Glutamatergic neuron (in vitro differentiated cells): ENCODE measurements at regions not wholly inside any gene's neighbourhood (a gene's known extent, or its start where the extent isn't known, plus 50 kb on each side); places are given as distances from the start of the nearest gene placed in this dataset.

Experiments
- DNase-seq: peaks from one replicate; pipeline ENCODE4 v3.0.0; 2022
- H3K27ac Mint-ChIP-seq: one replicate; pipeline ENCODE4 v1.8.0; 2020; ENCODE audit warnings: mild to moderate bottlenecking, mixed read lengths, inconsistent platforms; ENCODE audit not compliant: unreplicated experiment
- H3K27me3 Mint-ChIP-seq: one replicate; pipeline ENCODE4 v1.8.0; 2020; ENCODE audit warnings: mild to moderate bottlenecking, moderate library complexity, mixed read lengths, inconsistent platforms; ENCODE audit not compliant: unreplicated experiment
- H3K36me3 Mint-ChIP-seq: one replicate; pipeline ENCODE4 v1.8.0; 2020; ENCODE audit warnings: mild to moderate bottlenecking, mixed read lengths, inconsistent platforms; ENCODE audit not compliant: unreplicated experiment
- H3K4me1 Mint-ChIP-seq: one replicate; pipeline ENCODE4 v1.8.0; 2020; ENCODE audit warnings: mild to moderate bottlenecking, low read depth, mixed read lengths, inconsistent platforms; ENCODE audit not compliant: unreplicated experiment
- H3K4me3 Mint-ChIP-seq: one replicate; pipeline ENCODE4 v1.8.0; 2020; ENCODE audit warnings: mild to moderate bottlenecking, mixed read lengths, inconsistent platforms; ENCODE audit not compliant: unreplicated experiment
- H3K9me3 Mint-ChIP-seq: one replicate; pipeline ENCODE4 v1.8.0; 2020; ENCODE audit warnings: mild to moderate bottlenecking, moderate library complexity, mixed read lengths, inconsistent platforms; ENCODE audit not compliant: unreplicated experiment
- TF ChIP-seq, protein P1 (sequence below): fragments of 200-600 bp; sonication (generic); IDR thresholded peaks from one replicate; pipeline ENCODE4 v1.5.0; 2021; ENCODE audit not compliant: partially characterized antibody, unreplicated experiment

DNA sequence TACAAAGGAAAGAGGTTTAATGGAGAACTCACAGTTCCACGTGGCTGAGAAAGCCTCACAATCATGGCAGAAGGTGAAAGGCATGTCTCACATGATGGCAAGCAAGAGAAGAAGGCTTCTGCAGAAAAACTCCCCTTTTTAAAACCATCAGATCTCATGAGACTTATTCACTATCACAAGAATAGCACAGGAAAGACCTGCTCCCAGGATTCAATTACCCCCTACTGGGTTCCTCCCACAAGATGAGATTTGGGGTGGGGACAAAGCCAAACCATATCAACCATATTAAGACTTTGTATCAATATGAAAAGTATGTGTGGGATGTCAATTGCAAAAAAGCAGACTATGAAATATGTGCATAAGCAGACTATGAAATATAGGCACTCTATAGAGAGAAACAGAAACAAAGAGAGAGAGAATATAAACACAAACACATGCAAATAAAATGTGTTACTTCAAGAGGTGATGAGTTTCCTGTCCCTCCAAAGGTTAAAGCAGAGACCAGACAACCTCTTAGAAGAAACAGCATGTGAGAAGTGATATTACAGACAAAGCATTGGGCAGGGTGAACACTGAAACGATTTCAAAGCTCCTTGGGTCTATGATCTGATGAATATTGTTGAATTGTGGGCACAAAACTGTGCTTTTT lies 151.2 kb upstream of the KRR1 start:
- no peaks in the 10 kb centered on the region for H3K36me3 Mint-ChIP-seq
- H3K9me3 Mint-ChIP-seq, result no peaks in the 10 kb centered on the region
- H3K4me3 Mint-ChIP-seq, result no peak overlapping the region
- DNase-seq, result no peak
- H3K4me1 Mint-ChIP-seq, result peaks cover 8% of the 10 kb centered on the region
- H3K27me3 Mint-ChIP-seq, result no peaks in the 10 kb centered on the region
- no peak overlapping the region for H3K27ac Mint-ChIP-seq
- TF ChIP-seq, protein P1, sequence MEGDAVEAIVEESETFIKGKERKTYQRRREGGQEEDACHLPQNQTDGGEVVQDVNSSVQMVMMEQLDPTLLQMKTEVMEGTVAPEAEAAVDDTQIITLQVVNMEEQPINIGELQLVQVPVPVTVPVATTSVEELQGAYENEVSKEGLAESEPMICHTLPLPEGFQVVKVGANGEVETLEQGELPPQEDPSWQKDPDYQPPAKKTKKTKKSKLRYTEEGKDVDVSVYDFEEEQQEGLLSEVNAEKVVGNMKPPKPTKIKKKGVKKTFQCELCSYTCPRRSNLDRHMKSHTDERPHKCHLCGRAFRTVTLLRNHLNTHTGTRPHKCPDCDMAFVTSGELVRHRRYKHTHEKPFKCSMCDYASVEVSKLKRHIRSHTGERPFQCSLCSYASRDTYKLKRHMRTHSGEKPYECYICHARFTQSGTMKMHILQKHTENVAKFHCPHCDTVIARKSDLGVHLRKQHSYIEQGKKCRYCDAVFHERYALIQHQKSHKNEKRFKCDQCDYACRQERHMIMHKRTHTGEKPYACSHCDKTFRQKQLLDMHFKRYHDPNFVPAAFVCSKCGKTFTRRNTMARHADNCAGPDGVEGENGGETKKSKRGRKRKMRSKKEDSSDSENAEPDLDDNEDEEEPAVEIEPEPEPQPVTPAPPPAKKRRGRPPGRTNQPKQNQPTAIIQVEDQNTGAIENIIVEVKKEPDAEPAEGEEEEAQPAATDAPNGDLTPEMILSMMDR, result no peak

DNA sequence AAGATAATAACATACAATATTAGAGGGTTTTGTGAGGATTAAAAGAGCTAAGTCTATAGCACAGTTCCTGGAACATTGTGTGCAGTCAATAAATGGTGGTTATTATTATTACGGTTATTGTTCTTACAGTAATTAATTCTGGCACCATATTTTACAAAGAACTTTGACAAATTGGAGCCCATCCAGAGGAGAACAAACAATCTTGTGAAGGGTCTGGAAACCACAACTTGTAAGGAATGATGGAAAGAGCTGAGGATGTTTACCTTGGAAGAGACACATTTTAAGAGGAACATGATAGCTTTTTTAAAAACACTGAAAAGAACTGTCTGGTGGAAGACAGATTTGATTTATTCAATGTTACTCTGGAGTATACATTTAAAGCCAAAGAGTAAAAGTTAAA lies 150.5 kb upstream of the KRR1 start:
- Mint-ChIP-seq H3K27me3 (no peaks in the 10 kb centered on the region), H3K27ac (no peak overlapping the region), H3K4me1 (peaks cover 4% of the 10 kb centered on the region), H3K4me3 (no peak overlapping the region), H3K36me3 (no peaks in the 10 kb centered on the region), H3K9me3 (no peaks in the 10 kb centered on the region)
- DNase-seq, result no peak
- TF ChIP-seq, protein P1, result no peak

DNA sequence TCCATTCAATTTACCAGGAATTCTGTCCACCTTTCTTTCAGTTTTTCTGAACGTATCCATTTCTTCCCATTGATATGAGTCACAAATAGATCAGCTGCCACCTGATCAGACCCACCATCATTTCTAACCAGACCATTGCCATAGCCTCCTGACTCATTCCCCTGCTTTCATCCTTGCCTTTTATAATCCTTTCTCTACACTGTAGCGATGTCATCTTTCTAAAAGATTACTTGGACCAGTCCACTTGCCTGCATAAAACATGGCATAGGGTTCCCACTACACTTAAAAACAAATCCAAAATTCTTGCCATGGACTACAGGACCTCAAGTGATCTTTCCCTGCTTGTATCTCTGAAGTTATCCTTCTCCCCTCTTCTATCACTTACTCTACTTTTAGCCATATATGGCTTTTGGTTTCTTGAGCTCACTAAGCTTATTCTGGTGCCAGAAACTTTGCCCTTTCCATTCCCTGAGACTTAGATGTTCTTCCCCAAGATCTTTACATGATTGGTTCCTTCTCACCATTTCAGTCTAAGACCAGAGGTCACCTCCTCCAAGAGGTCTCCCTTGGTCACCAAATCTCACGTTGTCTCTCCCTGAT lies 149.5 kb upstream of the KRR1 start:
- Mint-ChIP-seq H3K9me3 (no peaks in the 10 kb centered on the region), H3K4me1 (peaks cover 2% of the 10 kb centered on the region), H3K27me3 (peaks cover 2% of the 10 kb centered on the region), H3K36me3 (no peaks in the 10 kb centered on the region), H3K27ac (no peak overlapping the region), H3K4me3 (no peak overlapping the region)
- TF ChIP-seq, protein P1, result no peak
- DNase-seq, result no peak

DNA sequence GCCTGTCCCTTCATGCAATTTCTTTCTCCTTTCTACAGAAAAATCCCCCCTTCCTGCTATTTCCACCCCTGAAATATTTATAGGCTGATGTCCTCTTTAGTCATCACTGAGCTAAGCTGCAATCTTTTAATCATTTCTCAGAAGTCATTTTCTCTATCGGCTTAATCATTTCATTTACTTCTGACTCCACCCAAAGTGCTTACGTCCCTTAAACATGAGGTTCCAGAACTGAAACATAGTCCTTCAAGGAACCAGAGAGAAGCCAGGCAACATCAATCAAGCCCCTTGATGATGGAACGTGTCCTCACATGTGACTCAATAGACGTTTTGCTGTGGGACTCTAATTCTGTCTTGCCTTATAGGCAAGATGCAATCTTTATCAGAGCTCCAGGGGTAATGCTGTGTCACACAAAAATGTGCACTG lies 148.7 kb upstream of the KRR1 start:
- Mint-ChIP-seq H3K4me3 (no peak overlapping the region), H3K27me3 (peaks cover 3% of the 10 kb centered on the region)
- TF ChIP-seq, protein P1, result no peak

DNA sequence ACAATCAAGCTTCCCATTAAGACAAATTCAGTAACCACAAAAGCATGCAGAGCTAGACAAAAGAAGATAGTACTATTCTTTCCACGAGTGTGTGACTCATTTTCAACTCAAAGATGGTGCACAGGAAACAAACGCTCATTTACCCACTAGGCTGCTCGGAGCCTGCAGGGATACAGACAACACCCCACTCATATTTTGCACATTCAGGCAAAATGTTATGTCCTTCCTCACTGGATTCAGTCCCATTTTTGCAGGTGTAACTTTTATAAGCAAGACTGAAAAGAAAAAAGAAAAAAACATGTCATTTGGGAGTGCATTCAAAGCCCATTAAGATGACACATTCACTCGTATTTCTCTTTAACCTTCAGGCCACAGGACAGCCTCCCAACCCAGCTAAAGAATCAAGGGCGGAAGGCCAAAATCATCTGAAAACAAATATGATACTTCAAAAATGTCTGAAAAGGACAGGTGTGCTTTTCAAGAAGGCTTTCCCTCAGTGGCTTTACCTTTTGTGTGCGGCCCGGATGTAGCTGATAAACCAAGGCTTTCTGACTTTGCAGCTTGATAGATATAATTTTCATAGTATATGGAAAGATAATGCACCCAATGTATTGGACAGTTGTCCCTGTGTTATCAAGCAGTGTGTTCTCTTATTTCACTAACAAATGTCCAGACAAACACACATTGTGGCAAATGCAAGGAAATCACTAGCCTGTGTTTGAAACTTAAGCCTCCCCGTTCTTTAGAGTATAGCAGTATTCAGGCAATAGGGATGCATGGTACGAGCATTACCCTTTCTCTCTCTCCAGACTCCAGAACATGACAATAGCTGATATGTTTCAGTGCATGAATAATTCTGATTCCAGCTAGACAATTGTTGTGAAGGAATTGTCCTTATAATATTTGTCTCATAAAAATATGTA lies 147.8 kb upstream of the KRR1 start:
- Mint-ChIP-seq H3K9me3 (no peaks in the 10 kb centered on the region), H3K4me1 (peaks cover 2% of the 10 kb centered on the region), H3K27ac (peak overlapping the region; percentile 35), H3K27me3 (peaks cover 3% of the 10 kb centered on the region), H3K4me3 (no peak overlapping the region), H3K36me3 (no peaks in the 10 kb centered on the region)
- TF ChIP-seq, protein P1, result no peak
- DNase-seq, result no peak

More for the DNA sequence above, 148.7 kb upstream of the KRR1 start:
- no peak for DNase-seq
- peaks cover 2% of the 10 kb centered on the region for H3K4me1 Mint-ChIP-seq
- no peak overlapping the region for H3K27ac Mint-ChIP-seq
- H3K36me3 Mint-ChIP-seq, result no peaks in the 10 kb centered on the region
- no peaks in the 10 kb centered on the region for H3K9me3 Mint-ChIP-seq
